PC-3 (cell line): ENCODE measurements at regions not wholly inside any gene's neighbourhood (a gene's known extent, or its start where the extent isn't known, plus 50 kb on each side); places are given as distances from the start of the nearest gene placed in this dataset.

Source experiments
- EZH2 ChIP-seq: fragments of 300-600 bp; sonication (generic); IDR thresholded peaks from one replicate; pipeline ENCODE4 v1.6.1; 2017; ENCODE audit warnings: antibody characterized with exemption, mild to moderate bottlenecking, low read length; ENCODE audit not compliant: unreplicated experiment
- EZH2phosphoT487 ChIP-seq: fragments of 300-600 bp; sonication (generic); IDR thresholded peaks from 2 replicates; pipeline ENCODE4 v1.6.1; 2018; ENCODE audit warnings: mild to moderate bottlenecking, antibody characterized with exemption, low read length, borderline replicate concordance
- TF ChIP-seq, protein P1 (sequence below): fragments of 300-600 bp; sonication (generic); conservative IDR thresholded peaks from 2 replicates; pipeline ENCODE4 v1.5.1; 2017; ENCODE audit warnings: antibody characterized with exemption, low read depth, mild to moderate bottlenecking, low read length

DNA sequence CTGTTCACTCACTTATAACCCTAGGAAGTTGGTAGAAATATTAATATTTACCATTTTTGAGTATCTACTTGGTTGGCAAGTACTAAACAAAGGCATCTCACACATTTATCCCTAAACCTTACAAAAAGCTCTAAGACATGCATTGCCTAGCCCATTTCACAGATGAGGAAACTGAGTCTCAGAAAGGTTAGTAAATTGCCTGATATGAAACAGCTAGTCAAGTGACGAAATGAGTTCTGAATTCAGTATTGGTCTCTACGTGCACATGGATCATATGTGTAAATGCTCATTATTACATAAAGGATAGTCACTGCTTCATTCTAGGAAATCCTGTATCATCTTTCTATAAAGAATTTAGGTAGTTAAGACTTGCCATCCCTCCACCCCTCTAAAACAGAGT is 105.1 kb downstream of the BARHL2 start:
- TF ChIP-seq EZH2 (no peak), EZH2phosphoT487 (no peak)
- TF ChIP-seq, protein P1, sequence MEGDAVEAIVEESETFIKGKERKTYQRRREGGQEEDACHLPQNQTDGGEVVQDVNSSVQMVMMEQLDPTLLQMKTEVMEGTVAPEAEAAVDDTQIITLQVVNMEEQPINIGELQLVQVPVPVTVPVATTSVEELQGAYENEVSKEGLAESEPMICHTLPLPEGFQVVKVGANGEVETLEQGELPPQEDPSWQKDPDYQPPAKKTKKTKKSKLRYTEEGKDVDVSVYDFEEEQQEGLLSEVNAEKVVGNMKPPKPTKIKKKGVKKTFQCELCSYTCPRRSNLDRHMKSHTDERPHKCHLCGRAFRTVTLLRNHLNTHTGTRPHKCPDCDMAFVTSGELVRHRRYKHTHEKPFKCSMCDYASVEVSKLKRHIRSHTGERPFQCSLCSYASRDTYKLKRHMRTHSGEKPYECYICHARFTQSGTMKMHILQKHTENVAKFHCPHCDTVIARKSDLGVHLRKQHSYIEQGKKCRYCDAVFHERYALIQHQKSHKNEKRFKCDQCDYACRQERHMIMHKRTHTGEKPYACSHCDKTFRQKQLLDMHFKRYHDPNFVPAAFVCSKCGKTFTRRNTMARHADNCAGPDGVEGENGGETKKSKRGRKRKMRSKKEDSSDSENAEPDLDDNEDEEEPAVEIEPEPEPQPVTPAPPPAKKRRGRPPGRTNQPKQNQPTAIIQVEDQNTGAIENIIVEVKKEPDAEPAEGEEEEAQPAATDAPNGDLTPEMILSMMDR: no peak
